ENCODE measurements at regions not wholly inside any gene's neighbourhood (a gene's known extent, or its start where the extent isn't known, plus 50 kb on each side); places are given as distances from the start of the nearest gene placed in this dataset.
"Not testable (repeated sequence)": the region's sequence is repeated elsewhere in the genome, so short reads cannot be mapped to it uniquely, and the experiment has no call there.

GRCh38 chr6:94150886-94151285, 731.5 kb upstream of the EPHA7 start:
- H3K27ac ChIP-seq (ENCODE audit: low read depth in 1 of 2, low read length in 2 of 2), result no peak overlapping the region
- TF ChIP-seq FOXA1 (IDR thresholded peaks at IDR 0.05) (no peak), RXRA (IDR thresholded peaks at IDR 0.05) (no peak), TAF1 (conservative IDR thresholded peaks at IDR 0.05) (no peak), MAX (IDR thresholded peaks at IDR 0.05) (no peak)
- H3K9me3 ChIP-seq (ENCODE audit: control insufficient read depth in 4 of 4, low read length in 3 of 4), result peaks cover 0 to 2% (median 0%) of the 10 kb centered on the region in 4 donors
- H3K27me3 ChIP-seq (ENCODE audit: control insufficient read depth in 4 of 4, insufficient read depth in 4 of 4, low read length in 3 of 4), result peaks cover 0 to 7% (median 0%) of the 10 kb centered on the region in 4 donors
- 74% methylated on average over 2 of the region's 2 CpGs for whole genome bisulfite sequencing
- no peaks in the 10 kb centered on the region for H3K4me1 ChIP-seq (ENCODE audit: control insufficient read depth in 4 of 4, insufficient read depth in 4 of 4, low read length in 3 of 4)
- H3K4me3 ChIP-seq (ENCODE audit: low read depth in 1 of 3, low read length in 3 of 3), result no peak overlapping the region
- H3K36me3 ChIP-seq (ENCODE audit: control insufficient read depth in 4 of 4, insufficient read depth in 3 of 4, low read depth in 1 of 4, low read length in 3 of 4), result no peaks in the 10 kb centered on the region
- H3K9ac ChIP-seq (ENCODE audit: low read depth in 1 of 2, low read length in 2 of 2), result no peak overlapping the region
- no peak for DNase-seq (ENCODE audit: low spot score)

GRCh38 chr6:94144807-94145206, 725.4 kb upstream of the EPHA7 start:
- no peak overlapping the region for H3K4me3 ChIP-seq (ENCODE audit: low read depth in 1 of 3, low read length in 3 of 3)
- H3K4me1 ChIP-seq (ENCODE audit: control insufficient read depth in 4 of 4, insufficient read depth in 4 of 4, low read length in 3 of 4), result no peaks in the 10 kb centered on the region
- no peak for DNase-seq (ENCODE audit: low spot score)
- H3K27ac ChIP-seq (ENCODE audit: low read depth in 1 of 2, low read length in 2 of 2), result no peak overlapping the region
- H3K9ac ChIP-seq (ENCODE audit: low read depth in 1 of 2, low read length in 2 of 2), result no peak overlapping the region
- H3K27me3 ChIP-seq (ENCODE audit: control insufficient read depth in 4 of 4, insufficient read depth in 4 of 4, low read length in 3 of 4), result peaks cover 0 to 5% (median 0%) of the 10 kb centered on the region in 4 donors
- no peak for TF ChIP-seq HNF4G (IDR thresholded peaks at IDR 0.05)
- no peak for TF ChIP-seq TAF1 (conservative IDR thresholded peaks at IDR 0.05)
- TF ChIP-seq SP1 (IDR thresholded peaks at IDR 0.05), result no peak
- no peak for TF ChIP-seq REST (IDR thresholded peaks at IDR 0.05)
- TF ChIP-seq RXRA (IDR thresholded peaks at IDR 0.05), result no peak
- no peak for TF ChIP-seq MAX (IDR thresholded peaks at IDR 0.05)
- no peak for TF ChIP-seq CTCF (IDR thresholded peaks at IDR 0.05; ENCODE audit: low read depth, low read length, missing input control)
- no peak for TF ChIP-seq FOXA1 (IDR thresholded peaks at IDR 0.05)
- TF ChIP-seq JUND (IDR thresholded peaks at IDR 0.05), result no peak
- no peaks in the 10 kb centered on the region for H3K9me3 ChIP-seq (ENCODE audit: control insufficient read depth in 4 of 4, low read length in 3 of 4)
- no peaks in the 10 kb centered on the region for H3K36me3 ChIP-seq (ENCODE audit: control insufficient read depth in 4 of 4, insufficient read depth in 3 of 4, low read depth in 1 of 4, low read length in 3 of 4)

- H3K9me3 ChIP-seq (ENCODE audit: control insufficient read depth in 4 of 4, low read length in 3 of 4); DNase-seq (ENCODE audit: low spot score); H3K27ac ChIP-seq (ENCODE audit: low read depth in 1 of 2, low read length in 2 of 2); H3K36me3 ChIP-seq (ENCODE audit: control insufficient read depth in 4 of 4, insufficient read depth in 3 of 4, low read depth in 1 of 4, low read length in 3 of 4); H3K27me3 ChIP-seq (ENCODE audit: control insufficient read depth in 4 of 4, insufficient read depth in 4 of 4, low read length in 3 of 4); H3K4me1 ChIP-seq (ENCODE audit: control insufficient read depth in 4 of 4, insufficient read depth in 4 of 4, low read length in 3 of 4); H3K4me3 ChIP-seq (ENCODE audit: low read depth in 1 of 3, low read length in 3 of 3); H3K9ac ChIP-seq (ENCODE audit: low read depth in 1 of 2, low read length in 2 of 2): not testable (repeated sequence)
- 84% methylated on average over 11 of the region's 11 CpGs for WGBS
Measured at GRCh38 chr6:94137178-94137577, 717.8 kb upstream of the EPHA7 start.
